A549 (cell line): ENCODE measurements at regions not wholly inside any gene's neighbourhood (a gene's known extent, or its start where the extent isn't known, plus 50 kb on each side); places are given as distances from the start of the nearest gene placed in this dataset.
A peak's percentile ranks its signal among the peaks of the same experiment; 100 is the strongest.

Experiments
- ATAC-seq, 2 experiments: fragments of 200-7000 bp in 1 of 2; fragments of >200 bp in 1 of 2; cut with Nextera tagmentation in 1 of 2; cut with Tn5 transposase in 1 of 2; 3 replicates each; pipeline versions ENCODE4 v1.8.0 to v1.9.1; 2018 to 2020; ENCODE audit warnings: mild to moderate bottlenecking in 1 of 2, moderate library complexity in 1 of 2
- CTCF ChIA-PET: fragments of 300-600 bp; sonication (Branson Sonifier 250); formaldehyde crosslinking; extraction: SDS; loops from one replicate; lab custom pipeline; 2021; ENCODE audit warnings: antibody characterized with exemption, inconsistent platforms; lab: Yijun Ruan, JAX
- POLR2A ChIA-PET: fragments of 350-600 bp; formaldehyde crosslinking; extraction: SDS; loops from one replicate; lab custom pipeline; 2021; ENCODE audit warnings: antibody characterized with exemption, inconsistent platforms; lab: Yijun Ruan, JAX
- DNase-seq, 2 experiments: peaks; one replicate each; pipeline versions ENCODE4 v3.0.0 to v3.0.0-alpha.2; 2011 to 2016; ENCODE audit warnings: low read depth in 1 of 2, low spot score in 1 of 2
- FAIRE-seq: peaks from 2 replicates; lab custom pipeline; 2011; peaks lifted over from hg19 to GRCh38; lab: Jason Lieb, UNC
- H3K27ac ChIP-seq, 2 experiments: fragments of >200 bp; sonication (Bioruptor Twin); formaldehyde crosslinking; 3 replicates each; pipeline ENCODE4 v1.5.1; 2016 to 2017
- H3K4me1 ChIP-seq: fragments of >200 bp; sonication (Bioruptor Twin); formaldehyde crosslinking; 3 replicates; pipeline ENCODE4 v1.6.1; 2016
- H3K4me2 ChIP-seq: fragments of >200 bp; sonication (Bioruptor Twin); formaldehyde crosslinking; 3 replicates; pipeline ENCODE4 v1.6.1; 2016
- H3K4me3 ChIP-seq: fragments of >200 bp; sonication (Bioruptor Twin); formaldehyde crosslinking; 3 replicates; pipeline ENCODE4 v1.5.1; 2016
- H3K9me3 ChIP-seq: fragments of >200 bp; sonication (Bioruptor Twin); formaldehyde crosslinking; 3 replicates; pipeline ENCODE4 v1.6.1; 2016
- CEBPB ChIP-seq, 2 experiments: fragments of >200 bp in 1 of 2; sonication (Bioruptor Twin) in 1 of 2; formaldehyde crosslinking in 1 of 2; IDR thresholded peaks; 2 replicates each; pipeline ENCODE4 v1.6.1; 2012 to 2016
- CHD2 ChIP-seq: fragments of 150-350 bp; IDR thresholded peaks from 2 replicates; pipeline ENCODE4 v1.6.1; 2014; ENCODE audit warnings: low read length; ENCODE audit not compliant: partially characterized antibody
- EHMT2 ChIP-seq: fragments of 200-600 bp; sonication (generic); IDR thresholded peaks from 2 replicates; pipeline ENCODE4 v1.6.1; 2016; ENCODE audit warnings: antibody characterized with exemption, low read depth, mild to moderate bottlenecking, moderate library complexity
- GATA3 ChIP-seq: IDR thresholded peaks from 2 replicates; pipeline ENCODE4 v1.6.1; 2012; ENCODE audit warnings: borderline replicate concordance
- HDAC2 ChIP-seq: fragments of 200-600 bp; sonication (generic); IDR thresholded peaks from 2 replicates; pipeline ENCODE4 v1.6.1; 2016
- HOXB5 ChIP-seq: fragments of 250-450 bp; sonication (Bioruptor Pico); IDR thresholded peaks from 2 replicates; pipeline ENCODE4 v1.5.0; 2020; ENCODE audit warnings: mild to moderate bottlenecking, moderate library complexity
- KDM1A ChIP-seq: fragments of 200-600 bp; sonication (generic); IDR thresholded peaks from 2 replicates; pipeline ENCODE4 v1.6.1; 2016; ENCODE audit warnings: low read depth, mild to moderate bottlenecking
- MAFK ChIP-seq: fragments of 450-650 bp; IDR thresholded peaks from 2 replicates; pipeline ENCODE4 v1.6.1; 2014; ENCODE audit not compliant: partially characterized antibody
- MYC ChIP-seq: IDR thresholded peaks from 2 replicates; pipeline ENCODE4 v1.6.1; 2012; ENCODE audit warnings: mild to moderate bottlenecking, inconsistent platforms, low read length, improper control_type of control experiment, borderline replicate concordance
- NFE2L2 ChIP-seq: fragments of 150-350 bp; conservative IDR thresholded peaks from 2 replicates; pipeline ENCODE4 v1.6.1; 2014; ENCODE audit warnings: low read length
- NPAS2 ChIP-seq: fragments of 250-450 bp; sonication (Bioruptor Pico); IDR thresholded peaks from 2 replicates; pipeline ENCODE4 v1.8.0; 2022; ENCODE audit warnings: mild to moderate bottlenecking, moderate library complexity, borderline replicate concordance
- NR3C1 ChIP-seq: fragments of >200 bp; sonication (Bioruptor Twin); formaldehyde crosslinking; IDR thresholded peaks from 3 replicates; pipeline ENCODE4 v1.6.1; 2017
- PHF8 ChIP-seq: fragments of 200-600 bp; sonication (generic); IDR thresholded peaks from 2 replicates; pipeline ENCODE4 v1.6.1; 2016; ENCODE audit warnings: low read depth, mild to moderate bottlenecking, antibody characterized with exemption, moderate library complexity, borderline replicate concordance
- POLR2AphosphoS2 ChIP-seq: conservative IDR thresholded peaks from 2 replicates; pipeline ENCODE4 v1.6.1; 2012; ENCODE audit warnings: low read length, improper control_type of control experiment, inconsistent platforms
- RAD21 ChIP-seq, 2 experiments: fragments of >200 bp in 1 of 2; sonication (Bioruptor Twin) in 1 of 2; formaldehyde crosslinking in 1 of 2; IDR thresholded peaks in 1 of 2; conservative IDR thresholded peaks in 1 of 2; 2 replicates in 1 of 2; 3 replicates in 1 of 2; pipeline ENCODE4 v1.6.1; 2012 to 2018; ENCODE audit warnings: inconsistent platforms in 1 of 2
- RFX5 ChIP-seq: fragments of 450-650 bp; IDR thresholded peaks from 2 replicates; pipeline ENCODE4 v1.7.1; 2014; ENCODE audit warnings: antibody characterized with exemption, mild to moderate bottlenecking, moderate library complexity
- RNF2 ChIP-seq: fragments of 200-600 bp; sonication (generic); IDR thresholded peaks from 2 replicates; pipeline ENCODE4 v1.6.1; 2016; ENCODE audit warnings: low read depth, mild to moderate bottlenecking, antibody characterized with exemption, moderate library complexity, borderline replicate concordance
- TFCP2L1 ChIP-seq: fragments of 250-450 bp; sonication (Bioruptor Pico); IDR thresholded peaks from 2 replicates; pipeline ENCODE4 v1.5.0; 2021; ENCODE audit warnings: mild to moderate bottlenecking
- ZC3H11A ChIP-seq: fragments of 450-650 bp; IDR thresholded peaks from 2 replicates; pipeline ENCODE4 v1.6.1; 2014; ENCODE audit warnings: antibody characterized with exemption, mild to moderate bottlenecking
- ZFP36 ChIP-seq: fragments of 450-650 bp; IDR thresholded peaks from 2 replicates; pipeline ENCODE4 v1.6.1; 2014; ENCODE audit warnings: borderline replicate concordance; ENCODE audit not compliant: partially characterized antibody
- ZNF302 ChIP-seq: fragments of 250-450 bp; sonication (Bioruptor Pico); IDR thresholded peaks from 2 replicates; pipeline ENCODE4 v1.9.0; 2021; ENCODE audit warnings: inconsistent platforms, mild to moderate bottlenecking, moderate library complexity
- WGBS: methylation state at CpG from one replicate; pipeline ENCODE4 v1.1.6; 2017; ENCODE audit errors: missing lambda C conversion rate; 5-methylcytosine and 5-hydroxymethylcytosine counted together
- TF ChIP-seq, protein P1 (sequence below): IDR thresholded peaks from 2 replicates; pipeline ENCODE4 v1.6.1; 2012
- TF ChIP-seq, protein P2 (sequence below): fragments of 250-450 bp; sonication (Bioruptor Pico); IDR thresholded peaks from 2 replicates; pipeline ENCODE4 v1.5.0; 2020; ENCODE audit warnings: low read depth, mild to moderate bottlenecking, moderate library complexity
- TF ChIP-seq, protein P3 (sequence below): fragments of 250-450 bp; sonication (Bioruptor Pico); IDR thresholded peaks from 2 replicates; pipeline ENCODE4 v1.5.0; 2021; ENCODE audit warnings: mild to moderate bottlenecking, moderate library complexity, borderline replicate concordance
- TF ChIP-seq, protein P4 (sequence below): fragments of >200 bp; sonication (Bioruptor Twin); formaldehyde crosslinking; IDR thresholded peaks from 2 replicates; pipeline ENCODE4 v1.6.1; 2016
- TF ChIP-seq, protein P5 (sequence below): fragments of 450-650 bp; IDR thresholded peaks from 2 replicates; pipeline ENCODE4 v1.6.1; 2014; ENCODE audit warnings: antibody characterized with exemption
- TF ChIP-seq, protein P6 (sequence below): fragments of >200 bp; sonication (Bioruptor Twin); formaldehyde crosslinking; IDR thresholded peaks from 3 replicates; pipeline ENCODE4 v1.6.1; 2016

DNA sequence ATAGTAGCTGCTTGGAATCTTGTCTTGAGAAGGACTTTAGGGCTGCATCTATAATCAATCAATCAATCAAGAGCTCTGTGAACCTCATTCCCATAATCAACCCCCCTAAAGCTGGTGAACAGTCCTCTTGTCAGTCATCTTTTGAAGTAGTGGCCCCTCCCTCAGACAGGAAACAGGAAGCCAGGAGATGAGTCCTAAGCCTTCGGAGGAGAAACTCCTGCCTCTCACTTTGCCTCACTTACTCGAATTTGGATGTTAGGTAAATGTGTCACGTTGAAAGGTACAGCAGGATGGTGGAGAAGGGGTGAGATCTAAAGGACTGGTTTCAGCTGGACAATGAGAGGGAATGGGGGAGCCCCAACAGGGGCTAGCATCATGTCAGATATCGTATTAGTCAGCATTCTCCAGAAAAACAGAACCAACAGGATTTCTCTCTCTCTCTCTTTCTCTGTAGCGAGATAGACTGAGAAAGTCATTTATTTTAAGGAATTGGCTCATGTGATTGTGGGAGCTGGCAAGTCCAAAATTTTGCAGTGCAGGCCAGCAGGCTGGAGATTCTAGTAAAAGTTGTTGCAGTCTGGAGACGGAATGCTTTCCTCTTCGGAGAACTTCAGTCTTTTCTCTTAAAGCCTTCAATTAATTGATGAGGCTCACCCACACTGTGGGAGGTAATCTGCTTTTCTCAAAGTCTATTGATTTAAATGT, 144.4 kb upstream of the PWP1 start:
- DNase-seq: no peak
- 71% methylated on average over 7 of the region's 7 CpGs for WGBS
- Histone ChIP-seq H3K27ac (no peak overlapping the region), H3K4me1 (no peaks in the 10 kb centered on the region)
- POLR2A ChIA-PET: no interaction called here
- TF ChIP-seq, protein P1, sequence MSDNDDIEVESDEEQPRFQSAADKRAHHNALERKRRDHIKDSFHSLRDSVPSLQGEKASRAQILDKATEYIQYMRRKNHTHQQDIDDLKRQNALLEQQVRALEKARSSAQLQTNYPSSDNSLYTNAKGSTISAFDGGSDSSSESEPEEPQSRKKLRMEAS: no peak
- TF ChIP-seq, protein P2, sequence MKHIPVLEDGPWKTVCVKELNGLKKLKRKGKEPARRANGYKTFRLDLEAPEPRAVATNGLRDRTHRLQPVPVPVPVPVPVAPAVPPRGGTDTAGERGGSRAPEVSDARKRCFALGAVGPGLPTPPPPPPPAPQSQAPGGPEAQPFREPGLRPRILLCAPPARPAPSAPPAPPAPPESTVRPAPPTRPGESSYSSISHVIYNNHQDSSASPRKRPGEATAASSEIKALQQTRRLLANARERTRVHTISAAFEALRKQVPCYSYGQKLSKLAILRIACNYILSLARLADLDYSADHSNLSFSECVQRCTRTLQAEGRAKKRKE (CRISPR knock-in tag): no peak
- peak; percentile 48 for TF ChIP-seq MAFK
- TF ChIP-seq, all 56 proteins: peak for 1
- ATAC-seq: no peak
- no peak overlapping the region for H3K4me3 ChIP-seq
- no peaks in the 10 kb centered on the region for H3K9me3 ChIP-seq
- no peak for FAIRE-seq
- CTCF ChIA-PET: interaction anchor here (1.3 kb wide), 1 partner anchor 8 kb away, joined by 5 read pairs; no protein-coding TSS in a partner anchor
- H3K4me2 ChIP-seq: no peak overlapping the region

DNA sequence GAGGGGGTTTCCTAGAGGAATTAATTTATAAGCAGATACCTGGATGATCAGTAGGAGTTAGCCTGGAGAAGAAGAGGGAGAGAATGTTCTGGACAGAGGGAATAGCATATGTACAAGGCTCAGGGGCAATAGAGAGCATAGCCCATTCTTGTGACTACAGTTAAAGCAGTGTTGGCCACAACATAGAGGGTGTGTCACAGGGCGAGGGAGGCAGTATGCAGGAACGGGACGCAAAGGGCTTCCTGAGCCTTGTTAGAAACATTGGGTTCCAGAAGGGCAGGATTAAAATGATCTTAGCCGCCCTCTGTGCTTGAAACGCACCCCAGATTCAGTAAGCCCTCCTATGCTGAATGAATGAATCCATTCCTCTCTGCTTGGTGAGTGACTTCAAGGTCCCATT, 142.2 kb upstream of the PWP1 start:
- Histone ChIP-seq H3K4me1 (no peaks in the 10 kb centered on the region), H3K9me3 (no peaks in the 10 kb centered on the region), H3K4me2 (no peak overlapping the region), H3K27ac (no peak overlapping the region), H3K4me3 (no peak overlapping the region)
- no peak for FAIRE-seq
- DNase-seq: no peak
- 89% methylated on average over 5 of the region's 5 CpGs for WGBS
- TF ChIP-seq NFE2L2 (no peak), KDM1A (no peak), RAD21 (conservative IDR thresholded peaks at IDR 0.05 in 1 of 2, IDR thresholded peaks at IDR 0.05 in 1 of 2) (no peak), POLR2AphosphoS2 (no peak), ZC3H11A (no peak), MYC (no peak), CEBPB (IDR thresholded peaks at IDR 0.05) (no peak), EHMT2 (no peak), ZNF302 (CRISPR knock-in tag) (no peak), ZFP36 (no peak), PHF8 (no peak), CHD2 (no peak)
- TF ChIP-seq, protein P3, sequence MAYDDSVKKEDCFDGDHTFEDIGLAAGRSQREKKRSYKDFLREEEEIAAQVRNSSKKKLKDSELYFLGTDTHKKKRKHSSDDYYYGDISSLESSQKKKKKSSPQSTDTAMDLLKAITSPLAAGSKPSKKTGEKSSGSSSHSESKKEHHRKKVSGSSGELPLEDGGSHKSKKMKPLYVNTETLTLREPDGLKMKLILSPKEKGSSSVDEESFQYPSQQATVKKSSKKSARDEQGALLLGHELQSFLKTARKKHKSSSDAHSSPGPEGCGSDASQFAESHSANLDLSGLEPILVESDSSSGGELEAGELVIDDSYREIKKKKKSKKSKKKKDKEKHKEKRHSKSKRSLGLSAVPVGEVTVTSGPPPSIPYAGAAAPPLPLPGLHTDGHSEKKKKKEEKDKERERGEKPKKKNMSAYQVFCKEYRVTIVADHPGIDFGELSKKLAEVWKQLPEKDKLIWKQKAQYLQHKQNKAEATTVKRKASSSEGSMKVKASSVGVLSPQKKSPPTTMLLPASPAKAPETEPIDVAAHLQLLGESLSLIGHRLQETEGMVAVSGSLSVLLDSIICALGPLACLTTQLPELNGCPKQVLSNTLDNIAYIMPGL (CRISPR knock-in tag): no peak
- TF ChIP-seq, protein P4, sequence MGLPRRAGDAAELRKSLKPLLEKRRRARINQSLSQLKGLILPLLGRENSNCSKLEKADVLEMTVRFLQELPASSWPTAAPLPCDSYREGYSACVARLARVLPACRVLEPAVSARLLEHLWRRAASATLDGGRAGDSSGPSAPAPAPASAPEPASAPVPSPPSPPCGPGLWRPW: no peak
- ATAC-seq: no peak
- CTCF ChIA-PET: no interaction called here
- POLR2A ChIA-PET: no interaction called here

DNA sequence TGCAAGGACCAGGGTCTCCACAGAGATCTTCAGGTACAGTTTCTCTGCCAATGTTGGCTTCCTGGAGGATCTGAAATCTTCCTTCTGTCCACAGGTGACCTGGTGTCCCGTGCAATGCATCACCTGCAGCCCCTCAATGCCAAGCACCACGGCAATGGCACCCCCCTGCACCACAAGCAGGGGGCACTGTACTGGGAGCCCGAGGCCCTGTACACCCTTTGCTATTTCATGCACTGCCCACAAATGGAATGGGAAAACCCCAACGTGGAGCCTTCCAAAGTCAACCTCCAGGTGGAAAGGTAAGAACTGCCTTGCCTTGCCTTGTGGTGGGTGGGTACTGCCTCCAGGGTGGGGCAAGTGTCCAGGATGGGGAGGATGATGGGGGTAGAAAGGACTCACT, 141.8 kb upstream of the PWP1 start:
- 0 out of 6 replicates have a peak, but pooled peaks of 1 of the 2 experiments have one; percentile 39 for ATAC-seq
- WGBS: 64% methylated on average over 4 of the region's 4 CpGs
- Histone ChIP-seq H3K27ac (no peak overlapping the region), H3K9me3 (peaks cover under 1% of the 10 kb centered on the region; the same call in 1 of the 3 replicates), H3K4me1 (no peaks in the 10 kb centered on the region), H3K4me3 (no peak overlapping the region), H3K4me2 (no peak overlapping the region)
- no peak for FAIRE-seq
- ChIA-PET CTCF (no interaction called here), POLR2A (no interaction called here)
- DNase-seq: no peak
- no peak for TF ChIP-seq HDAC2
- no peak for TF ChIP-seq PHF8
- no peak for TF ChIP-seq HOXB5 (CRISPR knock-in tag)
- no peak for TF ChIP-seq NR3C1
- TF ChIP-seq, protein P5, sequence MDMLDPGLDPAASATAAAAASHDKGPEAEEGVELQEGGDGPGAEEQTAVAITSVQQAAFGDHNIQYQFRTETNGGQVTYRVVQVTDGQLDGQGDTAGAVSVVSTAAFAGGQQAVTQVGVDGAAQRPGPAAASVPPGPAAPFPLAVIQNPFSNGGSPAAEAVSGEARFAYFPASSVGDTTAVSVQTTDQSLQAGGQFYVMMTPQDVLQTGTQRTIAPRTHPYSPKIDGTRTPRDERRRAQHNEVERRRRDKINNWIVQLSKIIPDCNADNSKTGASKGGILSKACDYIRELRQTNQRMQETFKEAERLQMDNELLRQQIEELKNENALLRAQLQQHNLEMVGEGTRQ: no peak
- TF ChIP-seq, protein P3 (CRISPR knock-in tag): no peak
- no peak for TF ChIP-seq NPAS2 (CRISPR knock-in tag)
- TF ChIP-seq, protein P6, sequence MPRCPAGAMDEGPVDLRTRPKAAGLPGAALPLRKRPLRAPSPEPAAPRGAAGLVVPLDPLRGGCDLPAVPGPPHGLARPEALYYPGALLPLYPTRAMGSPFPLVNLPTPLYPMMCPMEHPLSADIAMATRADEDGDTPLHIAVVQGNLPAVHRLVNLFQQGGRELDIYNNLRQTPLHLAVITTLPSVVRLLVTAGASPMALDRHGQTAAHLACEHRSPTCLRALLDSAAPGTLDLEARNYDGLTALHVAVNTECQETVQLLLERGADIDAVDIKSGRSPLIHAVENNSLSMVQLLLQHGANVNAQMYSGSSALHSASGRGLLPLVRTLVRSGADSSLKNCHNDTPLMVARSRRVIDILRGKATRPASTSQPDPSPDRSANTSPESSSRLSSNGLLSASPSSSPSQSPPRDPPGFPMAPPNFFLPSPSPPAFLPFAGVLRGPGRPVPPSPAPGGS: no peak
- no peak for TF ChIP-seq GATA3
- no peak for TF ChIP-seq TFCP2L1 (CRISPR knock-in tag)
- TF ChIP-seq RNF2: no peak
- no peak for TF ChIP-seq RFX5
